GM23338 (cell line): ENCODE measurements at regions not wholly inside any gene's neighbourhood (a gene's known extent, or its start where the extent isn't known, plus 50 kb on each side); places are given as distances from the start of the nearest gene placed in this dataset.

Source experiments
- ATAC-seq: fragments of 200-7000 bp; cut with Tn5 transposase; 3 replicates; pipeline ENCODE4 v1.9.1; 2020
- DNase-seq: peaks from one replicate; pipeline ENCODE4 v3.0.0-alpha.2; 2015; ENCODE audit warnings: low spot score
- H2AFZ ChIP-seq: fragments of 200-600 bp; sonication (generic); 2 replicates; pipeline ENCODE4 v1.8.0; 2016; ENCODE audit warnings: antibody characterized with exemption, mild to moderate bottlenecking, moderate library complexity
- H3F3A ChIP-seq: fragments of 200-600 bp; sonication (generic); replicated peaks from 2 replicates; pipeline ENCODE4 v1.8.0; 2017; ENCODE audit warnings: antibody characterized with exemption, mixed run types, low read depth
- H3K27ac ChIP-seq: fragments of 200-600 bp; sonication (generic); 2 replicates; pipeline ENCODE4 v1.6.1; 2016; ENCODE audit warnings: low read depth
- H3K27me3 ChIP-seq: fragments of 200-600 bp; sonication (generic); 2 replicates; pipeline ENCODE4 v1.8.0; 2016; ENCODE audit warnings: mild to moderate bottlenecking, mixed run types, moderate library complexity; ENCODE audit not compliant: insufficient read depth
- H3K36me3 ChIP-seq: fragments of 200-600 bp; sonication (generic); 2 replicates; pipeline ENCODE4 v1.8.0; 2016; ENCODE audit warnings: mild to moderate bottlenecking; ENCODE audit not compliant: insufficient read depth
- H3K4me1 ChIP-seq: fragments of 200-600 bp; sonication (generic); 2 replicates; pipeline ENCODE4 v1.8.0; 2016; ENCODE audit warnings: mild to moderate bottlenecking, moderate library complexity; ENCODE audit not compliant: insufficient read depth
- H3K4me2 ChIP-seq: fragments of 200-600 bp; sonication (generic); 2 replicates; pipeline ENCODE4 v1.7.1; 2017; ENCODE audit warnings: mixed run types
- H3K4me3 ChIP-seq: fragments of 200-600 bp; sonication (generic); 2 replicates; pipeline ENCODE4 v1.6.1; 2016; ENCODE audit warnings: mixed run types
- H3K79me2 ChIP-seq: fragments of 200-600 bp; sonication (generic); replicated peaks from 2 replicates; pipeline ENCODE4 v1.8.0; 2017; ENCODE audit warnings: mild to moderate bottlenecking; ENCODE audit not compliant: insufficient read depth
- H3K9me2 ChIP-seq: fragments of 200-600 bp; sonication (generic); 2 replicates; pipeline ENCODE4 v1.8.0; 2017; ENCODE audit not compliant: insufficient read depth
- H4K20me1 ChIP-seq: fragments of 200-600 bp; sonication (generic); replicated peaks from 2 replicates; pipeline ENCODE4 v1.8.0; 2017; ENCODE audit warnings: mild to moderate bottlenecking; ENCODE audit not compliant: insufficient read depth
- H3K27ac Mint-ChIP-seq: 2 replicates; pipeline ENCODE4 v1.8.0; 2020; ENCODE audit warnings: inconsistent platforms, mild to moderate bottlenecking, moderate library complexity, mixed read lengths
- H3K27me3 Mint-ChIP-seq: 3 replicates; pipeline ENCODE4 v1.8.0; 2022; ENCODE audit warnings: low read depth, mild to moderate bottlenecking, moderate library complexity, mixed read lengths, inconsistent platforms; ENCODE audit not compliant: insufficient read depth, poor library complexity
- H3K36me3 Mint-ChIP-seq: 3 replicates; pipeline ENCODE4 v1.8.0; 2021; ENCODE audit warnings: low read depth, mild to moderate bottlenecking, inconsistent platforms, moderate library complexity, mixed read lengths
- H3K4me1 Mint-ChIP-seq: 3 replicates; pipeline ENCODE4 v1.8.0; 2020; ENCODE audit warnings: mild to moderate bottlenecking, inconsistent platforms, mixed read lengths
- H3K4me3 Mint-ChIP-seq: 3 replicates; pipeline ENCODE4 v1.8.0; 2021; ENCODE audit warnings: moderate library complexity, mild to moderate bottlenecking, inconsistent platforms, mixed read lengths
- H3K9me3 Mint-ChIP-seq: 3 replicates; pipeline ENCODE4 v1.8.0; 2020; ENCODE audit warnings: moderate library complexity, mild to moderate bottlenecking, inconsistent platforms, mixed read lengths
- CREB1 ChIP-seq: fragments of 250-450 bp; sonication (Bioruptor Pico); IDR thresholded peaks from 2 replicates; pipeline ENCODE4 v1.5.0; 2020; ENCODE audit warnings: low read depth, mild to moderate bottlenecking, moderate library complexity
- CTCF ChIP-seq, 2 experiments: fragments of 200-600 bp in 1 of 2; sonication (generic) in 1 of 2; conservative IDR thresholded peaks; 2 replicates each; pipeline versions ENCODE4 v1.5.1 to v1.6.1; 2016 to 2017; ENCODE audit warnings: antibody characterized with exemption in 2 of 2, low read depth in 2 of 2, mild to moderate bottlenecking in 2 of 2, moderate library complexity in 1 of 2
- ETS1 ChIP-seq: IDR thresholded peaks from 2 replicates; pipeline ENCODE4 v1.6.1; 2016; ENCODE audit warnings: antibody characterized with exemption
- EZH2 ChIP-seq: fragments of 200-600 bp; sonication (generic); IDR thresholded peaks from one replicate; pipeline ENCODE4 v1.8.0; 2017; ENCODE audit warnings: antibody characterized with exemption, mild to moderate bottlenecking, low read depth; ENCODE audit not compliant: unreplicated experiment
- EZH2phosphoT487 ChIP-seq: fragments of 200-600 bp; sonication (generic); IDR thresholded peaks from one replicate; pipeline ENCODE4 v1.8.1; 2018; ENCODE audit warnings: antibody characterized with exemption; ENCODE audit not compliant: unreplicated experiment
- JUNB ChIP-seq: IDR thresholded peaks from one replicate; pipeline ENCODE4 v1.6.1; 2016; ENCODE audit warnings: antibody characterized with exemption; ENCODE audit not compliant: unreplicated experiment
- NANOG ChIP-seq: IDR thresholded peaks from 2 replicates; pipeline ENCODE4 v1.6.1; 2016; ENCODE audit warnings: antibody characterized with exemption, borderline replicate concordance
- POLR2AphosphoS5 ChIP-seq: IDR thresholded peaks from 2 replicates; pipeline ENCODE4 v1.6.1; 2016; ENCODE audit warnings: antibody characterized with exemption, low read depth
- REST ChIP-seq: IDR thresholded peaks from one replicate; pipeline ENCODE4 v1.6.1; 2018; ENCODE audit warnings: antibody characterized with exemption; ENCODE audit not compliant: unreplicated experiment
- STAT1 ChIP-seq: IDR thresholded peaks from one replicate; pipeline ENCODE4 v1.6.1; 2016; ENCODE audit warnings: antibody characterized with exemption; ENCODE audit not compliant: unreplicated experiment
- ZNF114 ChIP-seq: fragments of 250-450 bp; sonication (Bioruptor Pico); IDR thresholded peaks from 2 replicates; pipeline ENCODE4 v1.5.0; 2020; ENCODE audit warnings: mild to moderate bottlenecking, moderate library complexity
- ZNF331 ChIP-seq: fragments of 250-450 bp; sonication (Bioruptor Pico); IDR thresholded peaks from 2 replicates; pipeline ENCODE4 v1.5.0; 2020; ENCODE audit warnings: low read depth, mild to moderate bottlenecking, moderate library complexity

- Histone ChIP-seq H3K79me2 (no peaks in the 10 kb centered on the region), H2AFZ (no peak overlapping the region), H4K20me1 (no peaks in the 10 kb centered on the region), H3K4me2 (no peak overlapping the region), H3K27ac (no peak overlapping the region), H3K9me2 (no peaks in the 10 kb centered on the region), H3K27me3 (no peaks in the 10 kb centered on the region), H3K36me3 (no peaks in the 10 kb centered on the region), H3K4me1 (no peaks in the 10 kb centered on the region), H3K4me3 (no peak overlapping the region), H3F3A (no peaks in the 10 kb centered on the region)
- Mint-ChIP-seq H3K27ac (no peak overlapping the region), H3K36me3 (peaks cover 8% of the 10 kb centered on the region; the same call in 2 of the 3 replicates), H3K4me1 (no peaks in the 10 kb centered on the region), H3K9me3 (peaks cover 56% of the 10 kb centered on the region), H3K27me3 (peaks cover 3% of the 10 kb centered on the region), H3K4me3 (no peak overlapping the region)
- ATAC-seq (no peak), DNase-seq (no peak)
- TF ChIP-seq EZH2phosphoT487 = no peak
- TF ChIP-seq CTCF (conservative IDR thresholded peaks at IDR 0.05; ENCODE audit: low read depth in 2 of 2) = no peak
- no peak for TF ChIP-seq POLR2AphosphoS5
- no peak for TF ChIP-seq ZNF114 (CRISPR knock-in tag)
- no peak for TF ChIP-seq ETS1
- no peak for TF ChIP-seq NANOG
- no peak for TF ChIP-seq REST
- TF ChIP-seq ZNF331 (CRISPR knock-in tag) = no peak
- TF ChIP-seq JUNB = no peak
- no peak for TF ChIP-seq EZH2
Observed at GRCh38 chr3:3951071-3951470, 151.8 kb downstream of the LRRN1 start.

- Histone ChIP-seq H3K27ac (no peak overlapping the region), H3F3A (no peaks in the 10 kb centered on the region), H3K27me3 (no peaks in the 10 kb centered on the region), H3K79me2 (no peaks in the 10 kb centered on the region), H3K9me2 (no peaks in the 10 kb centered on the region), H3K36me3 (no peaks in the 10 kb centered on the region), H4K20me1 (no peaks in the 10 kb centered on the region), H3K4me3 (no peak overlapping the region), H3K4me2 (no peak overlapping the region), H2AFZ (no peak overlapping the region), H3K4me1 (no peaks in the 10 kb centered on the region)
- Mint-ChIP-seq H3K4me1 (no peaks in the 10 kb centered on the region), H3K36me3 (peaks cover 8% of the 10 kb centered on the region; the same call in 2 of the 3 replicates), H3K9me3 (peaks cover 53% of the 10 kb centered on the region), H3K4me3 (no peak overlapping the region), H3K27ac (no peak overlapping the region), H3K27me3 (peaks cover 3% of the 10 kb centered on the region)
- no peak for ATAC-seq
- no peak for DNase-seq
- TF ChIP-seq ZNF114 (CRISPR knock-in tag) = no peak
- TF ChIP-seq JUNB = no peak
- no peak for TF ChIP-seq EZH2
- no peak for TF ChIP-seq REST
- TF ChIP-seq STAT1 = no peak
- TF ChIP-seq CTCF (conservative IDR thresholded peaks at IDR 0.05; ENCODE audit: low read depth in 2 of 2) = no peak
- TF ChIP-seq POLR2AphosphoS5 = no peak
- TF ChIP-seq CREB1 (CRISPR knock-in tag) = no peak
- no peak for TF ChIP-seq ZNF331 (CRISPR knock-in tag)
- no peak for TF ChIP-seq NANOG
Observed at GRCh38 chr3:3951501-3951900, 152.3 kb downstream of the LRRN1 start.
